Upper lobe of right lung (tissue), 1 donor: ENCODE measurements at regions not wholly inside any gene's neighbourhood (a gene's known extent, or its start where the extent isn't known, plus 50 kb on each side); places are given as distances from the start of the nearest gene placed in this dataset.

Experiments
- ATAC-seq: fragments of 200-7000 bp; cut with Tn5 transposase; one replicate; pipeline ENCODE4 v1.9.1; 2020; ENCODE audit warnings: mild to moderate bottlenecking, moderate library complexity
- DNase-seq: peaks from one replicate; pipeline ENCODE4 v3.0.0-alpha.2; 2020
- H3K27ac ChIP-seq: fragments of 200-600 bp; one replicate; pipeline ENCODE4 v1.8.0; 2022
- H3K27me3 ChIP-seq: fragments of 200-600 bp; one replicate; pipeline ENCODE4 v1.8.0; 2022; ENCODE audit warnings: mild to moderate bottlenecking
- H3K36me3 ChIP-seq: fragments of 200-600 bp; one replicate; pipeline ENCODE4 v1.8.0; 2022
- H3K4me1 ChIP-seq: fragments of 200-600 bp; one replicate; pipeline ENCODE4 v1.8.0; 2022
- H3K4me3 ChIP-seq: fragments of 200-600 bp; one replicate; pipeline ENCODE4 v1.8.0; 2022; ENCODE audit warnings: mild to moderate bottlenecking
- H3K9me3 ChIP-seq: fragments of 200-600 bp; one replicate; pipeline ENCODE4 v1.8.0; 2022
- CTCF ChIP-seq: fragments of 200-600 bp; IDR thresholded peaks from one replicate; pipeline ENCODE4 v1.8.0; 2022; ENCODE audit warnings: antibody characterized with exemption
- intact Hi-C: fragments of 100-400 bp; cut with DNase I; formaldehyde crosslinking; loops from one replicate; pipeline ENCODE4 v1.11.0; 2022
- donor health status: DM: no; HTN: yes; CAD: no; lungs with severe emphysema.

GRCh38 chr10:117944676-117945447, 101.9 kb downstream of the RAB11FIP2 start:
- Histone ChIP-seq H3K27me3 (no peaks in the 10 kb centered on the region), H3K9me3 (no peaks in the 10 kb centered on the region), H3K27ac (no peak overlapping the region), H3K4me3 (no peak overlapping the region), H3K4me1 (no peaks in the 10 kb centered on the region), H3K36me3 (no peaks in the 10 kb centered on the region)
- no peak for TF ChIP-seq CTCF
- ATAC-seq = no peak
- intact Hi-C loops = no loop called here
- no peak for DNase-seq

- H3K36me3 ChIP-seq = no peaks in the 10 kb centered on the region
- H3K4me1 ChIP-seq = no peaks in the 10 kb centered on the region
- no peaks in the 10 kb centered on the region for H3K27me3 ChIP-seq
- H3K9me3 ChIP-seq = no peaks in the 10 kb centered on the region
- intact Hi-C loops = no loop called here
- no peak overlapping the region for H3K4me3 ChIP-seq
- TF ChIP-seq CTCF = no peak
- H3K27ac ChIP-seq = no peak overlapping the region
- DNase-seq (no peak), ATAC-seq (no peak)
These were observed 101.1 kb downstream of the RAB11FIP2 start for GRCh38 chr10:117945651-117946050.

- H3K4me3 ChIP-seq = no peak overlapping the region
- no peaks in the 10 kb centered on the region for H3K9me3 ChIP-seq
- H3K4me1 ChIP-seq = no peaks in the 10 kb centered on the region
- no peaks in the 10 kb centered on the region for H3K36me3 ChIP-seq
- no peaks in the 10 kb centered on the region for H3K27me3 ChIP-seq
- intact Hi-C loops = no loop called here
- TF ChIP-seq CTCF = no peak
- no peak overlapping the region for H3K27ac ChIP-seq
- DNase-seq (no peak), ATAC-seq (no peak)
These were observed 100.1 kb downstream of the RAB11FIP2 start for GRCh38 chr10:117946525-117947070.

- no peak for ATAC-seq
- H3K27ac ChIP-seq = no peak overlapping the region
- no peaks in the 10 kb centered on the region for H3K4me1 ChIP-seq
- TF ChIP-seq CTCF = no peak
- H3K9me3 ChIP-seq = no peaks in the 10 kb centered on the region
- H3K27me3 ChIP-seq = no peaks in the 10 kb centered on the region
- H3K4me3 ChIP-seq = no peak overlapping the region
- no peaks in the 10 kb centered on the region for H3K36me3 ChIP-seq
- intact Hi-C loops = no loop called here
- no peak for DNase-seq
These were observed 98.2 kb downstream of the RAB11FIP2 start for GRCh38 chr10:117948493-117948892.

- no peak for TF ChIP-seq CTCF
- H3K4me1 ChIP-seq = no peaks in the 10 kb centered on the region
- DNase-seq = no peak
- no peaks in the 10 kb centered on the region for H3K36me3 ChIP-seq
- ATAC-seq = no peak
- no peaks in the 10 kb centered on the region for H3K9me3 ChIP-seq
- no peaks in the 10 kb centered on the region for H3K27me3 ChIP-seq
- H3K27ac ChIP-seq = no peak overlapping the region
- intact Hi-C loops = no loop called here
- H3K4me3 ChIP-seq = no peak overlapping the region
These were observed 96.3 kb downstream of the RAB11FIP2 start for GRCh38 chr10:117950408-117950807.
